Aorta (tissue), 5 donors: ENCODE measurements at regions not wholly inside any gene's neighbourhood (a gene's known extent, or its start where the extent isn't known, plus 50 kb on each side); places are given as distances from the start of the nearest gene placed in this dataset.

Source experiments
- ATAC-seq: fragments of 200-7000 bp; cut with Tn5 transposase; one replicate; pipeline ENCODE4 v1.9.1; 2022; ENCODE audit warnings: moderate library complexity; ENCODE audit not compliant: low FRiP score
- DNase-seq, 2 donors: peaks; one replicate each; pipeline ENCODE4 v3.0.0-alpha.2; 2020
- H3K27ac ChIP-seq, 2 donors: one replicate each; pipeline ENCODE4 v1.5.1; 2013; ENCODE audit warnings: low read length in 2 of 2, mild to moderate bottlenecking in 2 of 2, moderate library complexity in 2 of 2, control low read depth in 1 of 2, inconsistent platforms in 1 of 2, low read depth in 1 of 2
- H3K27me3 ChIP-seq, 2 donors: one replicate each; pipeline ENCODE4 v1.6.1; 2013; ENCODE audit warnings: control low read depth in 1 of 2, low read length in 1 of 2, mild to moderate bottlenecking in 1 of 2, moderate library complexity in 1 of 2; ENCODE audit not compliant: insufficient read depth in 2 of 2, control insufficient read depth in 1 of 2
- H3K36me3 ChIP-seq, 2 donors: one replicate each; pipeline ENCODE4 v1.6.1; 2013; ENCODE audit warnings: control low read depth in 1 of 2, low read length in 1 of 2, mild to moderate bottlenecking in 1 of 2; ENCODE audit not compliant: insufficient read depth in 2 of 2, control insufficient read depth in 1 of 2
- H3K4me1 ChIP-seq, 2 donors: one replicate each; pipeline ENCODE4 v1.6.1; 2013; ENCODE audit warnings: low read length in 2 of 2, control low read depth in 1 of 2, mild to moderate bottlenecking in 1 of 2, moderate library complexity in 1 of 2; ENCODE audit not compliant: insufficient read depth in 2 of 2, control insufficient read depth in 1 of 2
- H3K4me3 ChIP-seq, 2 donors: one replicate each; pipeline ENCODE4 v1.5.1; 2013; ENCODE audit warnings: low read length in 2 of 2, control low read depth in 1 of 2, mild to moderate bottlenecking in 1 of 2
- H3K9me3 ChIP-seq: one replicate; pipeline ENCODE4 v1.6.1; 2013; ENCODE audit warnings: mild to moderate bottlenecking, low read length; ENCODE audit not compliant: control insufficient read depth
- WGBS, 2 donors: extraction: QIAGEN DNeasy Blood & Tissue Kit; methylation state at CpG; one replicate each; pipeline ENCODE4 v1.1.7; 2013; 5-methylcytosine and 5-hydroxymethylcytosine counted together
- intact Hi-C, 2 donors: fragments of 100-400 bp; cut with DNase I; formaldehyde crosslinking; loops; one replicate each; pipeline versions ENCODE4 v1.14.2 to v1.15.0; 2022
- donor health status: healthy with polysubstance abuse.
- donor health status: Bipolar disorder and iron deficiency.
- donor health status: DM: no; HTN: no; CAD: no.
- donor health status: DM: no; HTN: no; CAD: no.
- donor health status: DM: yes; HTN: yes; CAD: no.

DNA sequence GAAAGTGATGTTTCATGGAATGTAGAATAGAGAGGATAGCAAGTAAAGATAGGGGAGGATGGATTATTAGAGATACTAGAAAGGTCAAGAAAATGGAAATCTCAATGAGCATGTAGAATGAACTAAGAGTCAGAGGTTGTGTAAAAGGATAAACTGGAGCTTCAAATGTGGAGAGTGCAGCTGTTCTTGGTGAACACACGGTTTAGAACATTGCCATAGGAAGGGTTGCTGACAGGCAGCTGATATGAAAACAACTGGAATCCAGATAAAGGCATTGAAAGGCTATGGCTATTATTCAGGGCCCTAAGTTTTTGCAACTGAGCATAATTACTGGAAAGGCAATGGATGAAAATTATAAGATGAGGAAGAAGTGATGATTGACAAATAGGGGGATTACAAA is 239.6 kb upstream of the VEGFC start:
- DNase-seq (no peak), ATAC-seq (no peak)
- H3K9me3 ChIP-seq = no peaks in the 10 kb centered on the region
- 38 to 39% methylated on average over 1 of the region's 1 CpG for WGBS, 2 donors
- intact Hi-C loops = no loop called here
- H3K4me3 ChIP-seq = no peak overlapping the region
- no peaks in the 10 kb centered on the region for H3K36me3 ChIP-seq
- H3K27me3 ChIP-seq = no peaks in the 10 kb centered on the region
- H3K27ac ChIP-seq = no peak overlapping the region
- H3K4me1 ChIP-seq = no peaks in the 10 kb centered on the region

DNA sequence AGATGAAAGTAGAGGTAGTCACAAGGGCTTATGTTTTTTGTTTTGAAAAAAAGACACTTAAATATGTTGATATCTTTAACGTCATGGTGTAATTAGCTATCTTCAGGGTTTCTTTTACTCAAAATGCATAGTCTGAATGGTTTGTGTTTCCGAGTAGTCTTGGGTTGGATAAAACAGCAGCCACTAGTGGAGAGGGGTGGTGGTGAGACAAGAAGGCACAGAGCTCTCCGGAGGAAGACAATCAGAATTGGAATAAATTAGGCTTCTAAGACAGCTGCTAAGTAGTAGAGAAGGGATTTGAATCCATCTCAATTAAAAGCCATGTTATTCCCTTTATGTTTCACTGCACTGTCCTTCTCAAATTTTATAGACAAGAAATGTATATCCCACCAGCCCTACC is 240.4 kb upstream of the VEGFC start:
- intact Hi-C loops = no loop called here
- 74 to 76% methylated on average over 3 of the region's 3 CpGs for WGBS, 2 donors
- H3K36me3 ChIP-seq = no peaks in the 10 kb centered on the region
- H3K27me3 ChIP-seq = no peaks in the 10 kb centered on the region
- H3K27ac ChIP-seq = no peak overlapping the region
- ATAC-seq (no peak), DNase-seq (no peak)
- H3K4me1 ChIP-seq = no peaks in the 10 kb centered on the region
- H3K4me3 ChIP-seq = no peak overlapping the region
- H3K9me3 ChIP-seq = no peaks in the 10 kb centered on the region

DNA sequence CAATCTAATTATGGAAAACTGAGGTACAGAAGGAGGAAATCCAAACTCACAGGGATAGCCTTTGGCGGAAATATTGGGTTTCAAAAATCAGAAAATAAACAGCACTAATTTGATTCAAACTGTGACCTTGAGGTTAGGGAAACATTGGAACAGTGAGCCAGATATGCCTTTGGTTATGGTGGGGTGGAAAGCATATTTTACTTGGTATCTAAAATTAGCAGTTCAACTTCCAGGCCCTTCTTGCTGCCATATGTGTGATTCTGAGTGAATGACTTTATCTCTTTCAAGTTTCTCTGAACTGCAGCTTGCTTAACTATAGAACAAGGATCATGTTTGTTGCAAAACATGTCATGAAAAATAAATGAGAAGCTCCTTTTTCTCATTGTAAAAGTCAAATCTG is 240.9 kb upstream of the VEGFC start:
- Histone ChIP-seq H3K27ac (no peak overlapping the region), H3K36me3 (no peaks in the 10 kb centered on the region), H3K4me1 (no peaks in the 10 kb centered on the region), H3K9me3 (no peaks in the 10 kb centered on the region), H3K27me3 (no peaks in the 10 kb centered on the region), H3K4me3 (no peak overlapping the region)
- 93 to 96% methylated on average over 1 of the region's 1 CpG for WGBS, 2 donors
- intact Hi-C loops = no loop called here
- DNase-seq = no peak
- no peak for ATAC-seq

DNA sequence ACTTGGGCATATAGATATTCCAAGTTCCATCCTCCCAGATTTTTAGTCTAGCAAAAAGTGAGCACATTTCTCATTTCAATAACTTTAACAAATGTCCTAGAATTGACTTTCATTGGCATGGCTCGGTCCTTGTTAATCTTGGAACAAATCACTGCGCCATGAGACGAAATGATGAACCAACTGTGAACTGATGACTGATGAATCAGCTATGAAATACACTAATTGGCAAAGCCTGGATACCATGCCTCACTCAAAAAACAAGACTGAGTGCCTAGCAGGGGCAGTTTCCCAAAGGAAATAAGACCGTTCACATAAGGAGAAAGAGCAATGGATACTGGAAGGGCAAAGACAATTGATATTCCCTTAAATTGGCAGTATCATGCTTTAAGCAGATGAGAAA is 248.6 kb upstream of the VEGFC start:
- intact Hi-C loops = loop anchor here in 1 of 2 donors (10.0 kb wide), 1 partner anchor 667 kb away; no protein-coding TSS in a partner anchor

DNA sequence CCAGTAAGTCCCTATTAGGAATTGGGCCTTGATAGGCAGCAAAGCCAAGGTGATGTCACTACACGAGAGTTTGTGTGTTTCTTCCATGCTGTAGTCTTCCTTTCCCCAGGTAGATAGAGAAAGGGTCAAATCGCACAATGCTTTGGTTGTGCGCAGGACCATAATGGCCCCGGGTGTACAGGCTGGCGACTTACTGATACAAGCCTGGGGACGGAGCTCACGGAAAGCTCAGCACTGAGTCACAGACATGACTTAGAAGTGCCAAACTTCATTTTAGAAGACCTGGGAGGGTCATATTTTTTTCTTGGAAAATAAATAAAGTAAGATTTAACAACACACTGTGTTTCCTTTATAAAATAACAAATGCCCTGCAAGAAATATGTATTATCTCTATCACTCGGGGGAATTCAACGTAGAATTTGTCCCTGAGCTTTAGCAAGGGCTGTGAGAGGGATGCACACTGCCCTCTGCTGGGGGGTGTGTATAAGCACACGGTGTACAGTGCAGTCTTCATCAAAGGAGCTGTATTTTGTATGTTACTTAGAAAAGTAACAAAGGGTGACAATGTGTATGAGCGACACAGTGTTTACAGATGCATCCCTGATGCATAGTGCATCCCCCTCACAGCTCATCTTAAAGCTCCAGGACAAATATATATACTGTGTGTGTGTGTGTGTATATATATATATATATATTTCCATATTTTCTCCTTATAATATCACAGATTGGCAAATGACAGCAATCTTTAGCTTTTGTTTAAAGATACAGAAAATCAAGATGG is 254.5 kb upstream of the VEGFC start:
- DNase-seq (peak; percentile 58 to 82), ATAC-seq (peak; percentile 71)
- Histone ChIP-seq H3K9me3 (no peaks in the 10 kb centered on the region), H3K4me1 (peaks cover 0 to 4% of the 10 kb centered on the region in 2 donors), H3K36me3 (no peaks in the 10 kb centered on the region), H3K27ac (no peak overlapping the region), H3K4me3 (no peak overlapping the region), H3K27me3 (peaks cover 0 to 2% of the 10 kb centered on the region in 2 donors)
- WGBS, 2 donors = 39 to 43% methylated on average over 11 of the region's 11 CpGs
- intact Hi-C loops = loop anchor here (5.0 to 10.0 kb wide), 3 partner anchors 255 to 672 kb away; partner anchors contain the start of gene VEGFC (in 1 of the 2)

More for the DNA sequence above, 248.6 kb upstream of the VEGFC start:
- Histone ChIP-seq H3K9me3 (no peaks in the 10 kb centered on the region), H3K4me1 (peaks cover 0 to 1% of the 10 kb centered on the region in 2 donors), H3K36me3 (no peaks in the 10 kb centered on the region), H3K27me3 (no peaks in the 10 kb centered on the region), H3K4me3 (no peak overlapping the region), H3K27ac (no peak overlapping the region)
- ATAC-seq = no peak
- no peak for DNase-seq
- WGBS, 2 donors = 25 to 26% methylated on average over 4 of the region's 4 CpGs

DNA sequence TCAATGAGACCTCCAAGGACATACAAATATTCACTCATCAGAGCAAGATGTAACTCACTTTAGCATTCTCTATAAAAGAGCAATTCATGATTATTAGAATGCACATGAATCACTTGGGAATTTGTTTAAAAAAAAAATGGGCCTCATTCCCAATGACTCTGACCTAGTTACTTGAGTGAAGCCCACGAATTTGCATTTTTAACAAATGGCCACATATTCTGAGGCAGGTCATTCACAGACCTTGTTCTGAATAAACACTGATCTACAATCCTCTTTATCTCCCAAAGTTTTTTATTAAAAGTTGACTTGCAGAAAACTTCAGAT is 255.1 kb upstream of the VEGFC start:
- WGBS, 2 donors = 30 to 31% methylated on average over 1 of the region's 1 CpG
- no peak overlapping the region for H3K4me3 ChIP-seq
- intact Hi-C loops = loop anchor here (5.0 to 10.0 kb wide), 3 partner anchors 256 to 673 kb away; partner anchors contain the start of gene VEGFC (in 1 of the 2)

DNA sequence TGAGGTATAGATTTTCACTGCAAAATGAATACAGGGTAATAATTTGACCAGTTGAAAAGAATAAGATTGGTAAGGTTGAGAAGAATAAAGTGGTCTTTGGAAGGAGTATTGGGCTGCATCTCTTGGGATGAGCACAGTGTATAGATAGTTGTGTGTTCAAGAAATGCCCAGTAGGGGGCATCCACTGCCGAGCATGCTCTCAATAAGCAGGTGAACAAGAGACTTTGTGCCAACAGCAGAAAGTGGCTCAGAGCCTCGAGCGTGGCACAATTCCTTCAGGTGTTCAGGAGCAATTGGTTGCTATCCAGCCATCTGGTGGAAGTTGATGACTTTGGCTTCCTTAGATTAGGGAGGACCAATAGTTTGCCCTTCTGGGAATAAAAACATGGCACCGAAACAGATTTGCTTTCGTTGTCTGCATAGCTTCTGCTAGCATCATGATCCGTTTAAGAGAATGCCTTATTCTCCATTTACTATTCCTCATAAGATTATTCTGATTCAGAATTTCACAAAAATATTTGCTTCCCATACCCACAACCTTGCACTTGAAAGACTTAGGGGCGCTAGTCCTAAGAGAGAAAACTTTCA is 258.1 kb upstream of the NEIL3 start:
- H3K4me1 ChIP-seq = peaks cover 4% of the 10 kb centered on the region in 2 donors
- no peak overlapping the region for H3K4me3 ChIP-seq
- H3K27ac ChIP-seq = no peak overlapping the region
- DNase-seq = no peak
- peaks cover 0 to 2% of the 10 kb centered on the region in 2 donors for H3K27me3 ChIP-seq
- 65 to 70% methylated on average over 7 of the region's 7 CpGs for WGBS, 2 donors
- no peaks in the 10 kb centered on the region for H3K9me3 ChIP-seq
- no peak for ATAC-seq
- intact Hi-C loops = no loop called here
- H3K36me3 ChIP-seq = no peaks in the 10 kb centered on the region

More for the DNA sequence above, 255.1 kb upstream of the VEGFC start:
- DNase-seq (no peak), ATAC-seq (no peak)
- Histone ChIP-seq H3K36me3 (no peaks in the 10 kb centered on the region), H3K27ac (no peak overlapping the region), H3K27me3 (peaks cover 0 to 2% of the 10 kb centered on the region in 2 donors), H3K9me3 (no peaks in the 10 kb centered on the region), H3K4me1 (peaks cover 1 to 4% of the 10 kb centered on the region in 2 donors)

DNA sequence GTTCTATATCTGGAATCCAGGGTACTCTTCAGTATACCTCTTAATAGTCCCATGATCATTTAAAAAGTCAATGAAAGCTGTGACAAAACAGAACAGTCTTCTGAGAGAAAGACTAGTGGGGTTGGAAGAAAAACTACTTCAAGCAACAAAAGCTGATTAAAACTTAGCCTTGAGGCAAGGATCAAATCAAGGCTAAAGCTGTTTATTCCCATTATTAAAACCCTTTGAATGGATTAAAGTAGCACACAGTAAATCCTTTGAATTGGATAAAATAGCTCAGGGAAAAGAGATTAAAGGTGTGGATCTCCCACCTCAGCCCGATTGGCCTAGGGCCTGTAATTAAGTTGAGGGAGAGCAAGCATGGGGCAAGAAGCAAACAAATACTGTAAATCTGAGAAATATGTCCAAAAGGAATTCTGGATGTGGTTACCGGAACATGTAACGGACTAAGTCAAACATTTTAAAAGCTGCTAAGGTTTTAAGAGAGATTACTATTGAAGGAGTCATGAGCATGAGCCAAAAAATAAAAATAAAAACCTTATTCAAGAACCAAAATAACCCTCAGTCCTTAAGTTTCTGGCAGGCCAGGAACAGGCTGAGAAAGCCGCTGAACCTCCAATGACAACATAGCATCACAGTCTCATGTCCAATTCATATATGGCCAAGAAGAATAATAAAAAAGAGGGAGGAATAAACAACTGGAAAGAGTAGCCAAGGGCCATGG is 257.3 kb upstream of the NEIL3 start:
- H3K4me3 ChIP-seq = no peak overlapping the region
- no peaks in the 10 kb centered on the region for H3K36me3 ChIP-seq
- DNase-seq (no peak), ATAC-seq (no peak)
- peaks cover 4% of the 10 kb centered on the region in 2 donors for H3K4me1 ChIP-seq
- no peak overlapping the region for H3K27ac ChIP-seq
- peaks cover 0 to 2% of the 10 kb centered on the region in 2 donors for H3K27me3 ChIP-seq
- intact Hi-C loops = no loop called here
- no peaks in the 10 kb centered on the region for H3K9me3 ChIP-seq
- 5 to 7% methylated on average over 4 of the region's 4 CpGs for WGBS, 2 donors
